ENCODE measurements at regions not wholly inside any gene's neighbourhood (a gene's known extent, or its start where the extent isn't known, plus 50 kb on each side); places are given as distances from the start of the nearest gene placed in this dataset.

- no peak overlapping the region for H4K8ac ChIP-seq (ENCODE audit: extremely low read depth, insufficient read depth, low read length)
- no peak overlapping the region for H2BK15ac ChIP-seq (ENCODE audit: low read length)
- H3K27ac ChIP-seq (ENCODE audit: low read depth, low read length), result no peak overlapping the region
- FAIRE-seq (no peak), DNase-seq (ENCODE audit: low read depth in 1 of 2, low spot score in 2 of 2) (no peak)
- no peaks in the 10 kb centered on the region for H3K36me3 ChIP-seq (ENCODE audit: control insufficient read depth in 2 of 4, insufficient read depth in 4 of 4, low read length in 3 of 4)
- no peak overlapping the region for H2BK20ac ChIP-seq (ENCODE audit: low read length)
- H4K20me1 ChIP-seq (replicated peaks in 1 of 2; ENCODE audit: control insufficient read depth in 1 of 2, insufficient read depth in 2 of 2, low read length in 2 of 2), result no peaks in the 10 kb centered on the region
- H3K4me2 ChIP-seq (ENCODE audit: insufficient read depth in 1 of 2, low read depth in 2 of 2, low read length in 2 of 2), result no peak overlapping the region
- no peaks in the 10 kb centered on the region for H3K79me2 ChIP-seq (ENCODE audit: control insufficient read depth in 1 of 2, insufficient read depth in 2 of 2, low read length in 2 of 2)
- no peaks in the 10 kb centered on the region for H3K4me1 ChIP-seq (replicated peaks in 1 of 4; ENCODE audit: control insufficient read depth in 3 of 4, insufficient read depth in 4 of 4, low read length in 3 of 4)
- no peak overlapping the region for H3K56ac ChIP-seq (replicated peaks; ENCODE audit: insufficient read length, low read depth, low read length)
- no peak overlapping the region for H2BK5ac ChIP-seq (ENCODE audit: low read depth, low read length)
- no peaks in the 10 kb centered on the region for H3K23me2 ChIP-seq (ENCODE audit: low read depth, low read length)
- no peaks in the 10 kb centered on the region for H3K79me1 ChIP-seq (ENCODE audit: low read depth, low read length)
- H2AFZ ChIP-seq (ENCODE audit: low read length), result no peak overlapping the region
- H3K4me3 ChIP-seq (ENCODE audit: extremely low read depth in 1 of 4, insufficient read depth in 2 of 4, low read depth in 3 of 4, low read length in 4 of 4), result no peak overlapping the region
- H3K9ac ChIP-seq (replicated peaks in 1 of 4; ENCODE audit: extremely low read depth in 1 of 4, low read depth in 3 of 4, low read length in 3 of 4), result no peak overlapping the region
- ChIA-PET POLR2A (ENCODE audit: partially characterized antibody) (no interaction called here), CTCF (ENCODE audit: partially characterized antibody) (no interaction called here)
- H3K23ac ChIP-seq (ENCODE audit: insufficient read length), result no peak overlapping the region
- H3K9me3 ChIP-seq (ENCODE audit: insufficient read depth in 2 of 2, low read depth in 1 of 2, low read length in 1 of 2), result no peaks in the 10 kb centered on the region
- H3K14ac ChIP-seq (ENCODE audit: insufficient read length), result no peak overlapping the region
- no peak overlapping the region for H4K5ac ChIP-seq (ENCODE audit: insufficient read length, low read depth, low read length)
- H4K91ac ChIP-seq (replicated peaks; ENCODE audit: insufficient read length, low read length), result no peak overlapping the region
- H3K27me3 ChIP-seq (replicated peaks in 1 of 4; ENCODE audit: control insufficient read depth in 3 of 4, extremely low read depth in 1 of 4, insufficient read depth in 3 of 4, low read length in 3 of 4), result no peaks in the 10 kb centered on the region
- H3K18ac ChIP-seq (ENCODE audit: extremely low read depth, low read length), result no peak overlapping the region
- H3K4ac ChIP-seq (replicated peaks; ENCODE audit: insufficient read length, low read depth, low read length), result no peak overlapping the region
- no peak for TF ChIP-seq CEBPB (IDR thresholded peaks at IDR 0.05; ENCODE audit: low read depth, low read length)
- no peak for TF ChIP-seq FOSL1 (IDR thresholded peaks at IDR 0.05; ENCODE audit: insufficient read depth, low read depth, low read length)
- TF ChIP-seq POU5F1 (IDR thresholded peaks at IDR 0.05; ENCODE audit: low read depth, low read length), result no peak
- TF ChIP-seq TAF7 (optimal IDR thresholded peaks at IDR 0.05; ENCODE audit: borderline replicate concordance, low read depth, low read length), result no peak
- TF ChIP-seq MAFK (IDR thresholded peaks at IDR 0.05; ENCODE audit: low read depth, low read length), result no peak
- no peak for TF ChIP-seq EP300 (IDR thresholded peaks at IDR 0.05; ENCODE audit: borderline replicate concordance in 1 of 2, low read depth in 2 of 2, low read length in 2 of 2)
- TF ChIP-seq SIX5 (IDR thresholded peaks at IDR 0.05; ENCODE audit: low read depth, low read length), result no peak
- TF ChIP-seq TBP (IDR thresholded peaks at IDR 0.05; ENCODE audit: low read depth, low read length), result no peak
- H2BK120ac ChIP-seq (replicated peaks; ENCODE audit: low read depth, low read length), result no peak overlapping the region
- H2AK5ac ChIP-seq (ENCODE audit: low read depth, low read length), result no peak overlapping the region
- 80% methylated on average over 3 of the region's 3 CpGs; no CpG with 5 or more reads in 1 of the 2 experiments for WGBS, 2 experiments (ENCODE audit: extremely low coverage in 1 of 2, insufficient coverage in 1 of 2, insufficient read length in 1 of 2, insufficient replicate concordance in 2 of 2, low coverage in 1 of 2, low lambda C conversion rate in 2 of 2, missing lambda C conversion rate in 1 of 2)
- no peak overlapping the region for H2BK12ac ChIP-seq (ENCODE audit: low read depth, low read length)
These were observed 208.8 kb upstream of the CTNND2 start for GRCh38 chr5:12113062-12113461.

All from H1 (cell line).